PC-3 (cell line): ENCODE measurements at regions not wholly inside any gene's neighbourhood (a gene's known extent, or its start where the extent isn't known, plus 50 kb on each side); places are given as distances from the start of the nearest gene placed in this dataset.

Experiments used
- ATAC-seq: fragments of 200-7000 bp; cut with Tn5 transposase; 2 replicates; pipeline ENCODE4 v1.9.1; 2020; ENCODE audit warnings: mild to moderate bottlenecking, moderate library complexity
- BruUV-seq: library from RNA; stranded (reverse); fragments of 400-500 nt; replicated peaks from 2 replicates; lab custom pipeline; 2021; lab: Mats Ljungman, UMichigan
- CTCF ChIA-PET: fragments of 300-600 bp; sonication (Branson Sonifier 250); formaldehyde crosslinking; loops from one replicate; lab custom pipeline; 2022; ENCODE audit warnings: antibody characterized with exemption; lab: Charles Lee
- POLR2A ChIA-PET: fragments of 300-600 bp; sonication (Branson Sonifier 250); formaldehyde crosslinking; loops from one replicate; lab custom pipeline; 2022; ENCODE audit warnings: antibody characterized with exemption; ENCODE audit not compliant: unreplicated experiment; lab: Charles Lee
- DNase-seq: peaks from one replicate; pipeline ENCODE4 v3.0.0-alpha.2; 2015
- H2AFZ ChIP-seq: fragments of 300-600 bp; sonication (generic); 2 replicates; pipeline ENCODE4 v1.6.0; 2016; ENCODE audit warnings: antibody characterized with exemption, low read length
- H3F3A ChIP-seq: fragments of 300-600 bp; sonication (generic); one replicate; pipeline ENCODE4 v1.6.0; 2017; ENCODE audit warnings: antibody characterized with exemption, low read length, control low read depth, mild to moderate bottlenecking; ENCODE audit not compliant: unreplicated experiment
- H3K27ac ChIP-seq: fragments of 300-600 bp; sonication (generic); 2 replicates; pipeline ENCODE4 v1.5.1; 2016; ENCODE audit warnings: mild to moderate bottlenecking, low read length
- H3K27me3 ChIP-seq: fragments of 300-600 bp; sonication (generic); 2 replicates; pipeline ENCODE4 v1.6.1; 2016; ENCODE audit warnings: low read length, mixed read lengths
- H3K36me3 ChIP-seq: fragments of 300-600 bp; sonication (generic); 2 replicates; pipeline ENCODE4 v1.6.1; 2016; ENCODE audit warnings: low read depth, mixed run types, low read length, mixed read lengths
- H3K4me1 ChIP-seq: fragments of 300-600 bp; sonication (generic); 2 replicates; pipeline ENCODE4 v1.5.1; 2016; ENCODE audit warnings: low read length; ENCODE audit not compliant: insufficient read depth
- H3K4me2 ChIP-seq: fragments of 300-600 bp; sonication (generic); 2 replicates; pipeline ENCODE4 v1.6.0; 2016; ENCODE audit warnings: low read length
- H3K4me3 ChIP-seq: fragments of 300-600 bp; sonication (generic); 2 replicates; pipeline ENCODE4 v1.5.1; 2016; ENCODE audit warnings: mild to moderate bottlenecking, low read length, mixed read lengths
- H3K79me2 ChIP-seq: fragments of 300-600 bp; sonication (generic); 2 replicates; pipeline ENCODE4 v1.6.1; 2017; ENCODE audit warnings: low read length, mixed read lengths
- H3K9ac ChIP-seq: fragments of 300-600 bp; sonication (generic); 2 replicates; pipeline ENCODE4 v1.6.0; 2016; ENCODE audit warnings: mild to moderate bottlenecking, low read length
- H3K9me2 ChIP-seq: fragments of 300-600 bp; sonication (generic); replicated peaks from 2 replicates; pipeline ENCODE4 v1.6.1; 2016; ENCODE audit warnings: mixed run types, low read length, mixed read lengths
- H3K9me3 ChIP-seq: fragments of 300-600 bp; sonication (generic); 2 replicates; pipeline ENCODE4 v1.6.1; 2016; ENCODE audit warnings: low read length, mixed read lengths
- H4K20me1 ChIP-seq: fragments of 300-600 bp; sonication (generic); 2 replicates; pipeline ENCODE4 v1.6.1; 2016; ENCODE audit warnings: low read length, mixed read lengths
- CTCF ChIP-seq: fragments of 300-600 bp; sonication (generic); conservative IDR thresholded peaks from 2 replicates; pipeline ENCODE4 v1.5.1; 2017; ENCODE audit warnings: antibody characterized with exemption, low read depth, mild to moderate bottlenecking, low read length
- EZH2 ChIP-seq: fragments of 300-600 bp; sonication (generic); IDR thresholded peaks from one replicate; pipeline ENCODE4 v1.6.1; 2017; ENCODE audit warnings: antibody characterized with exemption, mild to moderate bottlenecking, low read length; ENCODE audit not compliant: unreplicated experiment
- EZH2phosphoT487 ChIP-seq: fragments of 300-600 bp; sonication (generic); IDR thresholded peaks from 2 replicates; pipeline ENCODE4 v1.6.1; 2018; ENCODE audit warnings: mild to moderate bottlenecking, antibody characterized with exemption, low read length, borderline replicate concordance
- intact Hi-C: fragments of 100-400 bp; cut with micrococcal nuclease; formaldehyde crosslinking; loops from 2 replicates; pipeline ENCODE4 v1.9.0; 2023

GRCh38 chr2:172169611-172170010 is 66.9 kb upstream of the DLX2 start:
- POLR2A ChIA-PET: no interaction called here
- ATAC-seq: no peak
- no peaks in the 10 kb centered on the region for H3K27me3 ChIP-seq

GRCh38 chr2:172172513-172173173 is 69.9 kb upstream of the DLX2 start:
- Histone ChIP-seq H3K4me1 (peaks cover 29% of the 10 kb centered on the region), H3F3A (no peaks in the 10 kb centered on the region), H3K79me2 (no peaks in the 10 kb centered on the region), H3K27ac (peak overlapping the region; percentile 42), H3K9me3 (no peaks in the 10 kb centered on the region), H2AFZ (peak overlapping the region; percentile 70), H3K4me2 (peak overlapping the region; percentile 83), H4K20me1 (no peaks in the 10 kb centered on the region), H3K9me2 (no peaks in the 10 kb centered on the region), H3K4me3 (peak overlapping the region; percentile 65), H3K9ac (peak overlapping the region; percentile 67), H3K27me3 (no peaks in the 10 kb centered on the region), H3K36me3 (no peaks in the 10 kb centered on the region)
- intact Hi-C loops: loop anchor here (1.0 to 5.0 kb wide), 4 partner anchors 76 to 293 kb away; no protein-coding TSS in a partner anchor
- peak; percentile 85 for DNase-seq
- ATAC-seq: peak; percentile 96
- ChIA-PET CTCF (interaction anchor here (0.5 to 2.7 kb wide), 6 partner anchors 70 to 428 kb away, joined by 3 to 10 read pairs (median 3); partner anchors contain the start of gene DLX2), POLR2A (interaction anchor here (0.6 to 0.7 kb wide), 3 partner anchors 45 to 289 kb away, joined by 3 to 8 read pairs (median 4); no protein-coding TSS in a partner anchor)
- TF ChIP-seq EZH2phosphoT487 (no peak), CTCF (peak; percentile 85)
- no TSS peak for BruUV-seq

More at GRCh38 chr2:172169611-172170010, 66.9 kb upstream of the DLX2 start:
- H3K4me1 ChIP-seq: peaks cover 26% of the 10 kb centered on the region
- no peak overlapping the region for H3K9ac ChIP-seq
- H3K36me3 ChIP-seq: no peaks in the 10 kb centered on the region
- no peaks in the 10 kb centered on the region for H3K79me2 ChIP-seq
- CTCF ChIA-PET: no interaction called here
- no peaks in the 10 kb centered on the region for H4K20me1 ChIP-seq
- intact Hi-C loops: loop anchor here (5.0 kb wide), 1 partner anchor 178 kb away; no protein-coding TSS in a partner anchor
- peak overlapping the region; percentile 10; the same call in 1 of the 2 replicates for H3K4me2 ChIP-seq
- H2AFZ ChIP-seq: no peak overlapping the region
- DNase-seq: peak; percentile 21
- no peaks in the 10 kb centered on the region for H3K9me3 ChIP-seq
- H3K4me3 ChIP-seq: no peak overlapping the region
- H3K27ac ChIP-seq: no peak overlapping the region
- no peaks in the 10 kb centered on the region for H3F3A ChIP-seq
- H3K9me2 ChIP-seq: no peaks in the 10 kb centered on the region
- BruUV-seq: no TSS peak
- TF ChIP-seq EZH2phosphoT487 (no peak), CTCF (no peak), EZH2 (no peak)
